SK-N-SH (cell line): ENCODE measurements at regions not wholly inside any gene's neighbourhood (a gene's known extent, or its start where the extent isn't known, plus 50 kb on each side); places are given as distances from the start of the nearest gene placed in this dataset.

Experiments used
- CTCF ChIA-PET: fragments of 300-600, 350-600 bp; formaldehyde crosslinking; extraction: SDS; loops from one replicate; lab custom pipeline; 2021; lab: Yijun Ruan, JAX
- POLR2A ChIA-PET: fragments of 350-600 bp; sonication (Branson Sonifier 250); formaldehyde crosslinking; extraction: SDS; loops from one replicate; lab custom pipeline; 2020; ENCODE audit warnings: antibody characterized with exemption, inconsistent platforms; lab: Yijun Ruan, JAX
- DNase-seq: peaks from one replicate; pipeline ENCODE4 v3.0.0; 2012
- H2AFZ ChIP-seq: fragments of 200-600 bp; sonication (generic); 2 replicates; pipeline ENCODE4 v1.8.1; 2016; ENCODE audit warnings: antibody characterized with exemption, mild to moderate bottlenecking, low read depth
- H3F3A ChIP-seq: fragments of 200-600 bp; sonication (generic); replicated peaks from 2 replicates; pipeline ENCODE3; 2016; ENCODE audit warnings: antibody characterized with exemption, mild to moderate bottlenecking; ENCODE audit not compliant: insufficient read depth
- H3K27ac ChIP-seq, 2 experiments: fragments of 200-500 bp in 1 of 2; fragments of 200-600 bp in 1 of 2; sonication (Bioruptor generic) in 1 of 2; sonication (generic), shearing (Covaris generic) in 1 of 2; 2 replicates each; pipeline versions ENCODE4 v1.5.1 to v1.6.1; 2014 to 2016; ENCODE audit warnings: low read depth in 2 of 2, inconsistent platforms in 1 of 2, low read length in 1 of 2, mild to moderate bottlenecking in 1 of 2, mixed read lengths in 1 of 2
- H3K27me3 ChIP-seq: fragments of 200-600 bp; sonication (generic), shearing (Covaris generic); 2 replicates; pipeline ENCODE4 v1.6.1; 2016; ENCODE audit warnings: mixed run types; ENCODE audit not compliant: insufficient read depth
- H3K36me3 ChIP-seq, 2 experiments: fragments of 200-500 bp in 1 of 2; fragments of 200-600 bp in 1 of 2; sonication (Bioruptor generic) in 1 of 2; sonication (generic) in 1 of 2; replicated peaks in 1 of 2; 2 replicates each; pipeline versions ENCODE3 to v1.5.1; 2014 to 2016; ENCODE audit warnings: low read length in 1 of 2, mild to moderate bottlenecking in 1 of 2; ENCODE audit not compliant: insufficient read depth in 2 of 2, control insufficient read depth in 1 of 2
- H3K4me1 ChIP-seq, 2 experiments: fragments of 200-500 bp in 1 of 2; fragments of 200-600 bp in 1 of 2; sonication (Bioruptor generic) in 1 of 2; sonication (generic), shearing (Covaris generic) in 1 of 2; 2 replicates each; pipeline versions ENCODE4 v1.5.1 to v1.6.1; 2014 to 2016; ENCODE audit warnings: low read depth in 1 of 2, low read length in 1 of 2, mixed run types in 1 of 2; ENCODE audit not compliant: insufficient read depth in 2 of 2, control insufficient read depth in 1 of 2
- H3K4me2 ChIP-seq: fragments of 200-600 bp; sonication (generic), shearing (Covaris generic); 2 replicates; pipeline ENCODE4 v1.6.1; 2017; ENCODE audit warnings: mixed run types
- H3K4me3 ChIP-seq, 2 experiments: fragments of 200-500 bp in 1 of 2; fragments of 200-600 bp in 1 of 2; sonication (Bioruptor generic) in 1 of 2; sonication (generic), shearing (Covaris generic) in 1 of 2; 2 replicates each; pipeline versions ENCODE4 v1.5.1 to v1.8.1; 2014 to 2016; ENCODE audit warnings: low read depth in 2 of 2, inconsistent platforms in 1 of 2, low read length in 1 of 2, mild to moderate bottlenecking in 1 of 2, mixed read lengths in 1 of 2, moderate library complexity in 1 of 2
- H3K79me2 ChIP-seq: fragments of 200-600 bp; sonication (generic); 2 replicates; pipeline ENCODE4 v1.8.1; 2017; ENCODE audit warnings: mild to moderate bottlenecking; ENCODE audit not compliant: insufficient read depth
- H3K9ac ChIP-seq: fragments of 200-600 bp; sonication (generic); 2 replicates; pipeline ENCODE4 v1.6.1; 2017; ENCODE audit warnings: mixed run types
- H3K9me2 ChIP-seq: fragments of 200-600 bp; sonication (generic); 2 replicates; pipeline ENCODE4 v1.6.1; 2017; ENCODE audit warnings: mixed run types
- H3K9me3 ChIP-seq: fragments of 200-600 bp; sonication (generic); 2 replicates; pipeline ENCODE4 v1.6.1; 2017; ENCODE audit warnings: mixed run types, mild to moderate bottlenecking, moderate library complexity
- H4K20me1 ChIP-seq: fragments of 200-600 bp; sonication (generic); 2 replicates; pipeline ENCODE4 v1.6.1; 2017; ENCODE audit warnings: mild to moderate bottlenecking, mixed run types; ENCODE audit not compliant: insufficient read depth
- ELF1 ChIP-seq: IDR thresholded peaks from 2 replicates; pipeline ENCODE4 v1.4.0; 2012
- EP300 ChIP-seq, 2 experiments: IDR thresholded peaks; 2 replicates each; pipeline versions ENCODE4 v1.4.0 to v1.6.1; 2012; ENCODE audit warnings: borderline replicate concordance in 1 of 2, low read depth in 1 of 2, low read length in 1 of 2
- FOSL2 ChIP-seq: IDR thresholded peaks from 2 replicates; pipeline ENCODE4 v1.4.0; 2012; ENCODE audit warnings: low read depth, mild to moderate bottlenecking, moderate library complexity, borderline replicate concordance
- GABPA ChIP-seq: IDR thresholded peaks from 2 replicates; pipeline ENCODE4 v1.4.0; 2012; ENCODE audit warnings: low read depth, mild to moderate bottlenecking
- GATA2 ChIP-seq: sonication (generic); formaldehyde crosslinking; IDR thresholded peaks from 2 replicates; pipeline ENCODE4 v1.5.0; 2020; ENCODE audit warnings: mild to moderate bottlenecking, missing genetic modification reagents
- IRF3 ChIP-seq: fragments of 150-350 bp; IDR thresholded peaks from 2 replicates; pipeline ENCODE4 v1.6.1; 2016; ENCODE audit warnings: mild to moderate bottlenecking, low read depth, low read length
- NFIC ChIP-seq: IDR thresholded peaks from 2 replicates; pipeline ENCODE4 v1.4.0; 2012; ENCODE audit warnings: borderline replicate concordance
- NRF1 ChIP-seq: IDR thresholded peaks from 2 replicates; pipeline ENCODE4 v1.6.1; 2012; ENCODE audit warnings: low read depth, mild to moderate bottlenecking, low read length
- RCOR1 ChIP-seq: fragments of 150-350 bp; IDR thresholded peaks from 2 replicates; pipeline ENCODE4 v1.6.1; 2017; ENCODE audit warnings: antibody characterized with exemption, low read length
- RFX5 ChIP-seq: IDR thresholded peaks from 2 replicates; pipeline ENCODE4 v1.6.1; 2012; ENCODE audit warnings: mild to moderate bottlenecking, improper control_type of control experiment, low read length
- SIN3A ChIP-seq: IDR thresholded peaks from 2 replicates; pipeline ENCODE4 v1.6.1; 2012; ENCODE audit warnings: low read depth, mild to moderate bottlenecking, low read length, moderate library complexity, borderline replicate concordance
- TCF12 ChIP-seq: IDR thresholded peaks from 2 replicates; pipeline ENCODE4 v1.4.0; 2012
- TEAD4 ChIP-seq: IDR thresholded peaks from 2 replicates; pipeline ENCODE4 v1.4.0; 2012; ENCODE audit warnings: mild to moderate bottlenecking, borderline replicate concordance; ENCODE audit not compliant: insufficient read depth
- USF2 ChIP-seq: fragments of 150-350 bp; IDR thresholded peaks from 2 replicates; pipeline ENCODE4 v1.6.1; 2017; ENCODE audit warnings: antibody characterized with exemption, low read length, low read depth, borderline replicate concordance
- YY1 ChIP-seq: IDR thresholded peaks from 2 replicates; pipeline ENCODE4 v1.4.0; 2012; ENCODE audit warnings: low read depth, mild to moderate bottlenecking
- ZBTB33 ChIP-seq: IDR thresholded peaks from 2 replicates; pipeline ENCODE4 v1.4.0; 2012; ENCODE audit warnings: low read depth, borderline replicate concordance
- WGBS: methylation state at CpG from one replicate; pipeline ENCODE4 v1.1.6; 2017; ENCODE audit warnings: low lambda C conversion rate; 5-methylcytosine and 5-hydroxymethylcytosine counted together

GRCh38 chr15:34644851-34645250, 61.4 kb upstream of the GOLGA8B start:
- Histone ChIP-seq H3K27ac (no peak overlapping the region), H3K4me2 (no peak overlapping the region)
- CTCF ChIA-PET: interaction anchor here (1.0 kb wide), 1 partner anchor 248 kb away, joined by 3 read pairs; no protein-coding TSS in a partner anchor

GRCh38 chr15:34644061-34644460, 60.6 kb upstream of the GOLGA8B start:
- H3K4me3 ChIP-seq: no peak overlapping the region
- no peak overlapping the region for H3K4me2 ChIP-seq
- H3K79me2 ChIP-seq: no peaks in the 10 kb centered on the region
- 45% methylated on average over 1 of the region's 1 CpG for WGBS
- H3K27me3 ChIP-seq: no peaks in the 10 kb centered on the region
- TF ChIP-seq SIN3A (no peak), EP300 (IDR thresholded peaks at IDR 0.05; ENCODE audit: borderline replicate concordance in 1 of 2, low read depth in 1 of 2, low read length in 1 of 2) (no peak), TEAD4 (no peak), GABPA (no peak), ZBTB33 (no peak), ELF1 (no peak), TCF12 (no peak), IRF3 (no peak), NFIC (no peak), GATA2 (CRISPR knock-in tag) (no peak), RCOR1 (no peak), RFX5 (no peak), YY1 (no peak), USF2 (no peak), NRF1 (no peak)
- H4K20me1 ChIP-seq: no peaks in the 10 kb centered on the region
- ChIA-PET CTCF (interaction anchor here (1.0 kb wide), 1 partner anchor 249 kb away, joined by 3 read pairs; no protein-coding TSS in a partner anchor), POLR2A (no interaction called here)
- H3K4me1 ChIP-seq: peaks cover 0 to 5% of the 10 kb centered on the region in 2 experiments; a peak in 2 of 4 replicates
- no peak for DNase-seq
- H3K9me3 ChIP-seq: no peaks in the 10 kb centered on the region
- H3K36me3 ChIP-seq: no peaks in the 10 kb centered on the region
- H3F3A ChIP-seq: no peaks in the 10 kb centered on the region
- H3K9me2 ChIP-seq: no peaks in the 10 kb centered on the region
- no peak overlapping the region for H3K9ac ChIP-seq
- no peak overlapping the region for H2AFZ ChIP-seq
- H3K27ac ChIP-seq: no peak overlapping the region

More at GRCh38 chr15:34644851-34645250, 61.4 kb upstream of the GOLGA8B start:
- peaks cover 0 to 5% of the 10 kb centered on the region in 2 experiments; a peak in 2 of 4 replicates for H3K4me1 ChIP-seq
- H3K36me3 ChIP-seq: no peaks in the 10 kb centered on the region
- no peaks in the 10 kb centered on the region for H4K20me1 ChIP-seq
- no peaks in the 10 kb centered on the region for H3K27me3 ChIP-seq
- H3F3A ChIP-seq: no peaks in the 10 kb centered on the region
- H3K9me2 ChIP-seq: no peaks in the 10 kb centered on the region
- TF ChIP-seq EP300 (IDR thresholded peaks at IDR 0.05; ENCODE audit: borderline replicate concordance in 1 of 2, low read depth in 1 of 2, low read length in 1 of 2): 0 out of 4 replicates have a peak, but pooled peaks of 1 of the 2 experiments have one; percentile 27
- no peak for TF ChIP-seq NRF1
- TF ChIP-seq FOSL2: no peak
- no peak for TF ChIP-seq ZBTB33
- H3K9ac ChIP-seq: no peak overlapping the region
- POLR2A ChIA-PET: no interaction called here
- no peaks in the 10 kb centered on the region for H3K9me3 ChIP-seq
- no peak overlapping the region for H3K4me3 ChIP-seq
- WGBS: 55% methylated on average over 4 of the region's 4 CpGs
- DNase-seq: peak; percentile 4
- H2AFZ ChIP-seq: no peak overlapping the region
- H3K79me2 ChIP-seq: no peaks in the 10 kb centered on the region
